IMR-90 (cell line): ENCODE measurements at regions not wholly inside any gene's neighbourhood (a gene's known extent, or its start where the extent isn't known, plus 50 kb on each side); places are given as distances from the start of the nearest gene placed in this dataset.
"Not testable (repeated sequence)": the region's sequence is repeated elsewhere in the genome, so short reads cannot be mapped to it uniquely, and the experiment has no call there.

Experiments used
- ATAC-seq: fragments of 200-7000 bp; cut with Tn5 transposase; 2 replicates; pipeline ENCODE4 v1.9.1; 2020; ENCODE audit warnings: low read depth, mild to moderate bottlenecking, moderate library complexity
- BruUV-seq: library from RNA; stranded (reverse); fragments of 400-500 nt; replicated peaks from 2 replicates; lab custom pipeline; 2021; lab: Mats Ljungman, UMichigan
- CTCF ChIA-PET: fragments of 300-600 bp; formaldehyde crosslinking; extraction: SDS; loops from one replicate; lab custom pipeline; 2021; ENCODE audit warnings: antibody characterized with exemption; lab: Yijun Ruan, JAX
- POLR2A ChIA-PET: fragments of 300-600 bp; sonication (Branson Sonifier 250); formaldehyde crosslinking; loops from one replicate; lab custom pipeline; 2022; ENCODE audit warnings: antibody characterized with exemption; ENCODE audit not compliant: unreplicated experiment; lab: Charles Lee
- DNase-seq: peaks from one replicate; pipeline ENCODE4 v3.0.0; 2013
- H2AFZ ChIP-seq: replicated peaks from 2 replicates; pipeline ENCODE3; 2013; ENCODE audit warnings: low read length, mild to moderate bottlenecking; ENCODE audit not compliant: poor library complexity
- H2AK5ac ChIP-seq: 2 replicates; pipeline ENCODE4 v1.6.1; 2013; ENCODE audit warnings: low read depth, low read length, inconsistent platforms
- H2AK9ac ChIP-seq: replicated peaks from 2 replicates; pipeline ENCODE3; 2013; ENCODE audit warnings: mild to moderate bottlenecking, low read depth, low read length, moderate library complexity; ENCODE audit not compliant: poor library complexity
- H2BK120ac ChIP-seq: 2 replicates; pipeline ENCODE4 v1.6.1; 2013; ENCODE audit warnings: low read depth, low read length, inconsistent platforms
- H2BK15ac ChIP-seq: 3 replicates; pipeline ENCODE4 v1.6.1; 2013; ENCODE audit warnings: low read depth, low read length, inconsistent platforms
- H2BK20ac ChIP-seq: 2 replicates; pipeline ENCODE4 v1.6.1; 2013; ENCODE audit warnings: low read depth, mild to moderate bottlenecking, inconsistent platforms, low read length, moderate library complexity
- H2BK5ac ChIP-seq: 2 replicates; pipeline ENCODE4 v1.6.1; 2013; ENCODE audit warnings: mild to moderate bottlenecking, low read depth, low read length, inconsistent platforms; ENCODE audit not compliant: poor library complexity, severe bottlenecking
- H3K14ac ChIP-seq: replicated peaks from 2 replicates; pipeline ENCODE4 v1.6.1; 2013; ENCODE audit warnings: low read depth, low read length, inconsistent platforms
- H3K18ac ChIP-seq: 2 replicates; pipeline ENCODE4 v1.6.1; 2013; ENCODE audit warnings: low read depth, low read length, control low read depth
- H3K23ac ChIP-seq: 2 replicates; pipeline ENCODE4 v1.6.1; 2013; ENCODE audit warnings: low read depth, low read length, inconsistent platforms
- H3K27ac ChIP-seq: 2 replicates; pipeline ENCODE4 v1.5.1; 2013; ENCODE audit warnings: mild to moderate bottlenecking, control low read depth, low read length; ENCODE audit not compliant: insufficient read depth
- H3K27me3 ChIP-seq: 2 replicates; pipeline ENCODE4 v1.6.1; 2013; ENCODE audit warnings: low read length; ENCODE audit not compliant: control insufficient read depth, insufficient read depth
- H3K36me3 ChIP-seq: 2 replicates; pipeline ENCODE4 v1.6.1; 2013; ENCODE audit warnings: low read length, mixed read lengths; ENCODE audit not compliant: control insufficient read depth, insufficient read depth
- H3K4ac ChIP-seq: 2 replicates; pipeline ENCODE4 v1.6.1; 2013; ENCODE audit warnings: low read depth, low read length, inconsistent platforms
- H3K4me1 ChIP-seq: 2 replicates; pipeline ENCODE4 v1.6.1; 2013; ENCODE audit warnings: low read length, mixed read lengths; ENCODE audit not compliant: control insufficient read depth, insufficient read depth
- H3K4me2 ChIP-seq: 2 replicates; pipeline ENCODE4 v1.6.1; 2013; ENCODE audit warnings: low read depth, mild to moderate bottlenecking, control low read depth, low read length, moderate library complexity
- H3K4me3 ChIP-seq: 2 replicates; pipeline ENCODE4 v1.5.1; 2013; ENCODE audit warnings: low read depth, mild to moderate bottlenecking, control low read depth, low read length, moderate library complexity; ENCODE audit not compliant: insufficient read depth
- H3K56ac ChIP-seq: 2 replicates; pipeline ENCODE4 v1.6.1; 2013; ENCODE audit warnings: low read length, inconsistent platforms; ENCODE audit not compliant: insufficient read depth; ENCODE audit errors: extremely low read depth
- H3K79me1 ChIP-seq, 2 experiments: 2 replicates each; pipeline ENCODE4 v1.6.1; 2013; ENCODE audit warnings: low read length in 2 of 2, inconsistent platforms in 1 of 2, low read depth in 1 of 2
- H3K9ac ChIP-seq: 2 replicates; pipeline ENCODE4 v1.6.1; 2013; ENCODE audit warnings: low read depth, low read length, control low read depth
- H3K9me1 ChIP-seq: 2 replicates; pipeline ENCODE4 v1.6.1; 2013; ENCODE audit warnings: low read length, inconsistent platforms; ENCODE audit not compliant: insufficient read depth
- H3K9me3 ChIP-seq: 2 replicates; pipeline ENCODE4 v1.6.1; 2013; ENCODE audit warnings: low read length; ENCODE audit not compliant: control insufficient read depth, insufficient read depth
- H4K20me1 ChIP-seq: 2 replicates; pipeline ENCODE4 v1.6.1; 2013; ENCODE audit warnings: low read length, inconsistent platforms; ENCODE audit not compliant: insufficient read depth
- H4K5ac ChIP-seq: 2 replicates; pipeline ENCODE4 v1.6.1; 2013; ENCODE audit warnings: mild to moderate bottlenecking, low read depth, low read length, control low read depth
- H4K8ac ChIP-seq, 2 experiments: 2 replicates each; pipeline ENCODE4 v1.6.1; 2013; ENCODE audit warnings: low read depth in 2 of 2, low read length in 2 of 2, control low read depth in 1 of 2, inconsistent platforms in 1 of 2
- H4K91ac ChIP-seq: 2 replicates; pipeline ENCODE4 v1.6.1; 2013; ENCODE audit warnings: low read depth, low read length, inconsistent platforms; ENCODE audit not compliant: insufficient read depth
- WGBS, 2 experiments: methylation state at CpG; one replicate each; pipeline versions ENCODE4 v1.1.5 to v1.1.7; 2013; ENCODE audit warnings: missing lambda C conversion rate in 2 of 2; ENCODE audit not compliant: insufficient read length in 1 of 2; ENCODE audit errors: extremely low coverage in 2 of 2; 5-methylcytosine and 5-hydroxymethylcytosine counted together
- dilution Hi-C: fragments of 300-500 bp; cut with HindIII; formaldehyde crosslinking; loops from one replicate; pipeline ENCODE4 v1.14.3; 2018; ENCODE audit warnings: low sequenced_read_pairs; ENCODE audit not compliant: unreplicated experiment
- in situ Hi-C: fragments of 300-500 bp; cut with MboI; formaldehyde crosslinking; loops from 3 replicates; pipeline ENCODE4 v1.14.3; 2019; ENCODE audit warnings: low sequenced_read_pairs, inconsistent platforms, mixed read lengths
- intact Hi-C: fragments of 100-400 bp; cut with micrococcal nuclease; formaldehyde crosslinking; loops from 2 replicates; pipeline ENCODE4 v1.10.0; 2022

- H3K9me3 ChIP-seq, intact Hi-C loops: not testable (repeated sequence)
Measured at GRCh38 chr12:87531213-87531612, 498.0 kb downstream of the C12orf50 start.

More at GRCh38 chr12:87531213-87531612, 498.0 kb downstream of the C12orf50 start:
- H4K91ac ChIP-seq, H3K4me3 ChIP-seq, H3K9me1 ChIP-seq, H2AK9ac ChIP-seq, H3K9ac ChIP-seq, dilution Hi-C loops, H3K79me1 ChIP-seq, H3K56ac ChIP-seq, H3K18ac ChIP-seq, DNase-seq, H2BK20ac ChIP-seq, H3K27me3 ChIP-seq, H4K5ac ChIP-seq, POLR2A ChIA-PET, ATAC-seq, H3K23ac ChIP-seq, H3K4ac ChIP-seq, H4K8ac ChIP-seq, H3K4me1 ChIP-seq, H2BK5ac ChIP-seq, in situ Hi-C loops, H2BK15ac ChIP-seq, H3K36me3 ChIP-seq, H4K20me1 ChIP-seq, H2BK120ac ChIP-seq, BruUV-seq, H2AK5ac ChIP-seq, H2AFZ ChIP-seq, H3K4me2 ChIP-seq, CTCF ChIA-PET, H3K27ac ChIP-seq, H3K14ac ChIP-seq: not testable (repeated sequence)
- WGBS, 2 experiments = no CpG with 5 or more reads among the region's 5 CpGs
